ENCODE measurements at regions not wholly inside any gene's neighbourhood (a gene's known extent, or its start where the extent isn't known, plus 50 kb on each side); places are given as distances from the start of the nearest gene placed in this dataset.

- ChIA-PET CTCF (no interaction called here), POLR2A (no interaction called here)
- Mint-ChIP-seq H3K4me3 (no peak overlapping the region), H3K9me3 (no peaks in the 10 kb centered on the region), H3K4me1 (no peaks in the 10 kb centered on the region), H3K27ac (no peak overlapping the region), H3K36me3 (ENCODE audit: low read depth) (no peaks in the 10 kb centered on the region), H3K27me3 (peaks cover 2% of the 10 kb centered on the region)
- DNase-seq, result no peak
Observed at GRCh38 chr6:139801571-139802321, 427.3 kb upstream of the CITED2 start.

- Mint-ChIP-seq H3K27ac (no peak overlapping the region), H3K36me3 (ENCODE audit: low read depth) (no peaks in the 10 kb centered on the region), H3K4me3 (no peak overlapping the region), H3K4me1 (no peaks in the 10 kb centered on the region), H3K27me3 (no peaks in the 10 kb centered on the region), H3K9me3 (no peaks in the 10 kb centered on the region)
- ChIA-PET POLR2A (no interaction called here), CTCF (no interaction called here)
- DNase-seq, result no peak
Observed at GRCh38 chr6:139800837-139801236, 426.4 kb upstream of the CITED2 start.

- DNase-seq, result no peak
- no peaks in the 10 kb centered on the region for H3K36me3 Mint-ChIP-seq (ENCODE audit: low read depth)
- no peaks in the 10 kb centered on the region for H3K4me1 Mint-ChIP-seq
- ChIA-PET POLR2A (no interaction called here), CTCF (no interaction called here)
- peaks cover 2% of the 10 kb centered on the region for H3K9me3 Mint-ChIP-seq
- H3K27ac Mint-ChIP-seq, result no peak overlapping the region
- H3K27me3 Mint-ChIP-seq, result peaks cover 7% of the 10 kb centered on the region
- H3K4me3 Mint-ChIP-seq, result no peak overlapping the region
Observed at GRCh38 chr6:139790527-139790926, 416.1 kb upstream of the CITED2 start.

- CTCF ChIA-PET, result no interaction called here
- Mint-ChIP-seq H3K9me3 (peaks cover 4% of the 10 kb centered on the region), H3K27me3 (peaks cover 9% of the 10 kb centered on the region), H3K27ac (no peak overlapping the region), H3K36me3 (ENCODE audit: low read depth) (no peaks in the 10 kb centered on the region), H3K4me1 (no peaks in the 10 kb centered on the region), H3K4me3 (no peak overlapping the region)
- POLR2A ChIA-PET, result no interaction called here
- DNase-seq, result no peak
Observed at GRCh38 chr6:139784222-139784769, 409.8 kb upstream of the CITED2 start.

GRCh38 chr6:139779988-139780774 lies 405.7 kb upstream of the CITED2 start:
- no peaks in the 10 kb centered on the region for H3K4me1 Mint-ChIP-seq
- ChIA-PET POLR2A (no interaction called here), CTCF (interaction anchor here (1.1 kb wide), 2 partner anchors 11 to 13 kb away, joined by 3 read pairs; no protein-coding TSS in a partner anchor)
- H3K9me3 Mint-ChIP-seq, result no peaks in the 10 kb centered on the region
- H3K27ac Mint-ChIP-seq, result no peak overlapping the region
- no peak overlapping the region for H3K4me3 Mint-ChIP-seq
- H3K27me3 Mint-ChIP-seq, result peaks cover 7% of the 10 kb centered on the region
- no peaks in the 10 kb centered on the region for H3K36me3 Mint-ChIP-seq (ENCODE audit: low read depth)
- DNase-seq, result no peak

GRCh38 chr6:139778688-139779087 lies 404.2 kb upstream of the CITED2 start:
- Mint-ChIP-seq H3K9me3 (no peaks in the 10 kb centered on the region), H3K4me3 (no peak overlapping the region), H3K4me1 (no peaks in the 10 kb centered on the region), H3K36me3 (ENCODE audit: low read depth) (no peaks in the 10 kb centered on the region), H3K27ac (no peak overlapping the region), H3K27me3 (peaks cover 7% of the 10 kb centered on the region)
- CTCF ChIA-PET, result no interaction called here
- POLR2A ChIA-PET, result no interaction called here
- no peak for DNase-seq

- H3K4me1 Mint-ChIP-seq, result no peaks in the 10 kb centered on the region
- no peak for DNase-seq
- ChIA-PET CTCF (no interaction called here), POLR2A (no interaction called here)
- H3K27me3 Mint-ChIP-seq, result peaks cover 7% of the 10 kb centered on the region
- no peaks in the 10 kb centered on the region for H3K9me3 Mint-ChIP-seq
- H3K27ac Mint-ChIP-seq, result no peak overlapping the region
- no peak overlapping the region for H3K4me3 Mint-ChIP-seq
- H3K36me3 Mint-ChIP-seq (ENCODE audit: low read depth), result no peaks in the 10 kb centered on the region
Observed at GRCh38 chr6:139778106-139778505, 403.7 kb upstream of the CITED2 start.

- Mint-ChIP-seq H3K36me3 (ENCODE audit: low read depth) (no peaks in the 10 kb centered on the region), H3K4me3 (no peak overlapping the region), H3K27ac (no peak overlapping the region), H3K4me1 (no peaks in the 10 kb centered on the region), H3K27me3 (peaks cover 5% of the 10 kb centered on the region), H3K9me3 (no peaks in the 10 kb centered on the region)
- POLR2A ChIA-PET, result no interaction called here
- no peak for DNase-seq
- CTCF ChIA-PET, result no interaction called here
Observed at GRCh38 chr6:139777202-139777970, 402.9 kb upstream of the CITED2 start.

GRCh38 chr6:139776041-139776440 lies 401.6 kb upstream of the CITED2 start:
- no peaks in the 10 kb centered on the region for H3K4me1 Mint-ChIP-seq
- POLR2A ChIA-PET, result no interaction called here
- no peaks in the 10 kb centered on the region for H3K9me3 Mint-ChIP-seq
- no peak overlapping the region for H3K4me3 Mint-ChIP-seq
- CTCF ChIA-PET, result no interaction called here
- no peak overlapping the region for H3K27ac Mint-ChIP-seq
- peaks cover 3% of the 10 kb centered on the region for H3K27me3 Mint-ChIP-seq
- H3K36me3 Mint-ChIP-seq (ENCODE audit: low read depth), result no peaks in the 10 kb centered on the region
- no peak for DNase-seq

- Mint-ChIP-seq H3K9me3 (no peaks in the 10 kb centered on the region), H3K4me3 (no peak overlapping the region), H3K27me3 (peaks cover 6% of the 10 kb centered on the region), H3K4me1 (peaks cover 4% of the 10 kb centered on the region), H3K36me3 (ENCODE audit: low read depth) (no peaks in the 10 kb centered on the region), H3K27ac (no peak overlapping the region)
- no peak for DNase-seq
- ChIA-PET POLR2A (no interaction called here), CTCF (interaction anchor here (1.4 kb wide), 1 partner anchor 13 kb away, joined by 3 read pairs; no protein-coding TSS in a partner anchor)
Observed at GRCh38 chr6:139768196-139768595, 393.7 kb upstream of the CITED2 start.

- Mint-ChIP-seq H3K4me3 (no peak overlapping the region), H3K27ac (no peak overlapping the region), H3K4me1 (peaks cover 4% of the 10 kb centered on the region), H3K27me3 (peaks cover 6% of the 10 kb centered on the region), H3K9me3 (no peaks in the 10 kb centered on the region), H3K36me3 (ENCODE audit: low read depth) (no peaks in the 10 kb centered on the region)
- POLR2A ChIA-PET, result no interaction called here
- DNase-seq, result no peak
- CTCF ChIA-PET, result interaction anchor here (0.6 to 1.4 kb wide), 2 partner anchors 14 to 511 kb away, joined by 3 to 10 read pairs; no protein-coding TSS in a partner anchor
Observed at GRCh38 chr6:139766796-139767195, 392.3 kb upstream of the CITED2 start.

- Mint-ChIP-seq H3K4me1 (peaks cover 4% of the 10 kb centered on the region), H3K27ac (no peak overlapping the region), H3K27me3 (peaks cover 6% of the 10 kb centered on the region), H3K4me3 (no peak overlapping the region), H3K9me3 (no peaks in the 10 kb centered on the region), H3K36me3 (ENCODE audit: low read depth) (no peaks in the 10 kb centered on the region)
- DNase-seq, result no peak
- ChIA-PET POLR2A (no interaction called here), CTCF (no interaction called here)
Observed at GRCh38 chr6:139765825-139766285, 391.4 kb upstream of the CITED2 start.

All from activated CD4-positive, alpha-beta T cell treated with anti-CD3 and anti-CD28 coated beads, Interleukin-2, amount 10 ng/mL, durations not matched to agents 7 days and 5 days (primary cell).